A549 (cell line): ENCODE measurements at regions not wholly inside any gene's neighbourhood (a gene's known extent, or its start where the extent isn't known, plus 50 kb on each side); places are given as distances from the start of the nearest gene placed in this dataset.

Source experiments
- ATAC-seq, 2 experiments: fragments of 200-7000 bp in 1 of 2; fragments of >200 bp in 1 of 2; cut with Nextera tagmentation in 1 of 2; cut with Tn5 transposase in 1 of 2; 3 replicates each; pipeline versions ENCODE4 v1.8.0 to v1.9.1; 2018 to 2020; ENCODE audit warnings: mild to moderate bottlenecking in 1 of 2, moderate library complexity in 1 of 2
- CTCF ChIA-PET: fragments of 300-600 bp; sonication (Branson Sonifier 250); formaldehyde crosslinking; extraction: SDS; loops from one replicate; lab custom pipeline; 2021; ENCODE audit warnings: antibody characterized with exemption, inconsistent platforms; lab: Yijun Ruan, JAX
- POLR2A ChIA-PET: fragments of 350-600 bp; formaldehyde crosslinking; extraction: SDS; loops from one replicate; lab custom pipeline; 2021; ENCODE audit warnings: antibody characterized with exemption, inconsistent platforms; lab: Yijun Ruan, JAX
- DNase-seq, 2 experiments: peaks; one replicate each; pipeline versions ENCODE4 v3.0.0 to v3.0.0-alpha.2; 2011 to 2016; ENCODE audit warnings: low read depth in 1 of 2, low spot score in 1 of 2
- FAIRE-seq: peaks from 2 replicates; lab custom pipeline; 2011; peaks lifted over from hg19 to GRCh38; lab: Jason Lieb, UNC
- H3K27ac ChIP-seq, 2 experiments: fragments of >200 bp; sonication (Bioruptor Twin); formaldehyde crosslinking; 3 replicates each; pipeline ENCODE4 v1.5.1; 2016 to 2017
- H3K4me1 ChIP-seq: fragments of >200 bp; sonication (Bioruptor Twin); formaldehyde crosslinking; 3 replicates; pipeline ENCODE4 v1.6.1; 2016
- H3K4me2 ChIP-seq: fragments of >200 bp; sonication (Bioruptor Twin); formaldehyde crosslinking; 3 replicates; pipeline ENCODE4 v1.6.1; 2016
- H3K4me3 ChIP-seq: fragments of >200 bp; sonication (Bioruptor Twin); formaldehyde crosslinking; 3 replicates; pipeline ENCODE4 v1.5.1; 2016
- H3K9me3 ChIP-seq: fragments of >200 bp; sonication (Bioruptor Twin); formaldehyde crosslinking; 3 replicates; pipeline ENCODE4 v1.6.1; 2016
- BHLHE40 ChIP-seq: IDR thresholded peaks from 2 replicates; pipeline ENCODE4 v1.6.1; 2012; ENCODE audit warnings: low read depth, low read length, inconsistent platforms
- ESRRA ChIP-seq: fragments of 150-350 bp; IDR thresholded peaks from 2 replicates; pipeline ENCODE4 v1.6.1; 2014; ENCODE audit warnings: mild to moderate bottlenecking, low read length, borderline replicate concordance
- FOSB ChIP-seq: fragments of 250-450 bp; sonication (Bioruptor Pico); IDR thresholded peaks from 2 replicates; pipeline ENCODE4 v1.5.0; 2020; ENCODE audit warnings: mild to moderate bottlenecking, moderate library complexity
- HEYL ChIP-seq: fragments of 250-450 bp; sonication (Bioruptor Pico); IDR thresholded peaks from 2 replicates; pipeline ENCODE4 v1.8.0; 2021; ENCODE audit warnings: mild to moderate bottlenecking, moderate library complexity
- HOXB13 ChIP-seq: fragments of 250-450 bp; sonication (Bioruptor Pico); IDR thresholded peaks from 2 replicates; pipeline ENCODE4 v1.5.0; 2020; ENCODE audit warnings: low read depth, mild to moderate bottlenecking, moderate library complexity
- HOXB5 ChIP-seq: fragments of 250-450 bp; sonication (Bioruptor Pico); IDR thresholded peaks from 2 replicates; pipeline ENCODE4 v1.5.0; 2020; ENCODE audit warnings: mild to moderate bottlenecking, moderate library complexity
- MAFK ChIP-seq: fragments of 450-650 bp; IDR thresholded peaks from 2 replicates; pipeline ENCODE4 v1.6.1; 2014; ENCODE audit not compliant: partially characterized antibody
- NFE2L2 ChIP-seq: fragments of 150-350 bp; conservative IDR thresholded peaks from 2 replicates; pipeline ENCODE4 v1.6.1; 2014; ENCODE audit warnings: low read length
- POLR2A ChIP-seq: IDR thresholded peaks from 2 replicates; pipeline ENCODE4 v1.6.1; 2012; ENCODE audit warnings: mild to moderate bottlenecking, low read length
- RCOR1 ChIP-seq: fragments of 150-350 bp; IDR thresholded peaks from 2 replicates; pipeline ENCODE4 v1.6.1; 2014; ENCODE audit warnings: antibody characterized with exemption, low read length, low read depth
- RNF2 ChIP-seq: fragments of 200-600 bp; sonication (generic); IDR thresholded peaks from 2 replicates; pipeline ENCODE4 v1.6.1; 2016; ENCODE audit warnings: low read depth, mild to moderate bottlenecking, antibody characterized with exemption, moderate library complexity, borderline replicate concordance
- ZNF302 ChIP-seq: fragments of 250-450 bp; sonication (Bioruptor Pico); IDR thresholded peaks from 2 replicates; pipeline ENCODE4 v1.9.0; 2021; ENCODE audit warnings: inconsistent platforms, mild to moderate bottlenecking, moderate library complexity
- WGBS: methylation state at CpG from one replicate; pipeline ENCODE4 v1.1.6; 2017; ENCODE audit errors: missing lambda C conversion rate; 5-methylcytosine and 5-hydroxymethylcytosine counted together
- TF ChIP-seq, protein P1 (sequence below): IDR thresholded peaks from 2 replicates; pipeline ENCODE4 v1.6.1; 2012
- TF ChIP-seq, protein P2 (sequence below): fragments of 200-600 bp; sonication (generic); IDR thresholded peaks from 2 replicates; pipeline ENCODE4 v1.6.1; 2016; ENCODE audit warnings: antibody characterized with exemption, mild to moderate bottlenecking, moderate library complexity
- TF ChIP-seq, protein P3 (sequence below): fragments of 250-450 bp; sonication (Bioruptor Pico); IDR thresholded peaks from 2 replicates; pipeline ENCODE4 v1.5.0; 2020; ENCODE audit warnings: low read depth, mild to moderate bottlenecking, moderate library complexity
- TF ChIP-seq, protein P4 (sequence below): fragments of >200 bp; sonication (Bioruptor Twin); formaldehyde crosslinking; IDR thresholded peaks from 3 replicates; pipeline ENCODE4 v1.5.1; 2016
- TF ChIP-seq, protein P5 (sequence below): IDR thresholded peaks from 2 replicates; pipeline ENCODE4 v1.6.1; 2012; ENCODE audit warnings: low read depth, borderline replicate concordance
- TF ChIP-seq, protein P6 (sequence below): IDR thresholded peaks from 2 replicates; pipeline ENCODE4 v1.6.1; 2012

DNA sequence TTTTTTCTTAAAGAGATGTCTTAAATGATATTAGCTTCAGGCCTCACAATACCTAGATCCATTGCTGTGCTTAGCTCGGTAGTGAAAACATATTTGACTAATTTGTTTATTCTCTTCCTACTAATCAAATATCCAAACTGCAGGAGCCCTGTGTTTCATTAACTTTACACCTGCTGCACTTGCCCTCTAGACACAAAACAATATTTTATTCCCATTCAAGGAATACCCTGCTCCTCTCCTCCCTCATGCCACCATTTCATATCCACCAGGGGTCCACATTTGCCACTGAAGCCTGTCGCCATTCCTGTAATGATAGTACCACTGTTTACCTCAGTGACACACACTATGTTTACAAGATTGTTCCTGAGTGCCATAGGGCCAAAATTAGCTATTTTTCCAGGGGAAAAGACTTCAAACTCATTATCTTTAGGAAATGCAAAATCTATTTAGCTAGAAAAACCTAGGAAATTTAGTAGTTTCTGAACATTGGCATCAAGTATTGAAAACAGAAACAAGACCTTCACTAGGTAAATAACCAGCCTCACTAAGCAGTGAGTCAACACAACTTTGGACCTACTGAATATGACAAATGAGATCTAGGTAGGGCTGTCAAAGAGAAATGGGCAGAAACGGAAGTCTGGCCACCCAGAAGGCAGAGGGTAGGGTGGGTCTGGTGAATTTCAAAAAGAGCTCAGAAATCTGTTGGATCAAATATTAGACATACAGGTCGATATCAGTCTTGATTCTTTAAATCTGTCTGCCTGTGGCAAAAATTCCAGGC, 134.6 kb upstream of the KCNK1 start (continued):
- TF ChIP-seq MAFK (no peak), BHLHE40 (no peak)

DNA sequence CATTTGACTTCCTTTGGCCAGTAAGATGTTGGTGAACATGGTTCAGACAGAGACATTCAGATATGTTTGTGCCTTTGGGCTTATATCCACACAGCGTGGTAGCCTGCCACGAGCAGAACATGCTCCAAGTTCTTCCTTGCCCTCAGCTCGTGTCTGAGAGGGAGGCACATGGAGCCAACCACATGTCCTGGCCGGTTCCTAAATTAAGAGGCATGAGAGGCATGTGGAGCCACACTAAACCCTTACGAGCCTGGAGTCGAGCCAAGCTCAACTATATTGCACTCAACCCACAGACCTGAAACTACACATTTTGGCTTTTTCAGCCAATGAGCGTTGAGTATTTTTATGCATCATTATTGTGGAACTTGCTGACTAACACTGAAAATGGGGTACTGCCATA, 133.7 kb upstream of the KCNK1 start:
- Histone ChIP-seq H3K27ac (no peak overlapping the region), H3K4me1 (0 out of 3 replicates have a peak, but pooled peaks cover 8% of the 10 kb centered on the region), H3K4me3 (no peak overlapping the region), H3K9me3 (no peaks in the 10 kb centered on the region), H3K4me2 (no peak overlapping the region)
- ChIA-PET CTCF (interaction anchor here (2.7 kb wide), 1 partner anchor 11 kb away, joined by 11 read pairs; no protein-coding TSS in a partner anchor), POLR2A (no interaction called here)
- whole genome bisulfite sequencing: 60% methylated on average over 7 of the region's 7 CpGs
- TF ChIP-seq, protein P1, sequence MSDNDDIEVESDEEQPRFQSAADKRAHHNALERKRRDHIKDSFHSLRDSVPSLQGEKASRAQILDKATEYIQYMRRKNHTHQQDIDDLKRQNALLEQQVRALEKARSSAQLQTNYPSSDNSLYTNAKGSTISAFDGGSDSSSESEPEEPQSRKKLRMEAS: no peak
- no peak for TF ChIP-seq HOXB5 (CRISPR knock-in tag)
- no peak for TF ChIP-seq HEYL (CRISPR knock-in tag)
- TF ChIP-seq HOXB13: no peak
- TF ChIP-seq, protein P2, sequence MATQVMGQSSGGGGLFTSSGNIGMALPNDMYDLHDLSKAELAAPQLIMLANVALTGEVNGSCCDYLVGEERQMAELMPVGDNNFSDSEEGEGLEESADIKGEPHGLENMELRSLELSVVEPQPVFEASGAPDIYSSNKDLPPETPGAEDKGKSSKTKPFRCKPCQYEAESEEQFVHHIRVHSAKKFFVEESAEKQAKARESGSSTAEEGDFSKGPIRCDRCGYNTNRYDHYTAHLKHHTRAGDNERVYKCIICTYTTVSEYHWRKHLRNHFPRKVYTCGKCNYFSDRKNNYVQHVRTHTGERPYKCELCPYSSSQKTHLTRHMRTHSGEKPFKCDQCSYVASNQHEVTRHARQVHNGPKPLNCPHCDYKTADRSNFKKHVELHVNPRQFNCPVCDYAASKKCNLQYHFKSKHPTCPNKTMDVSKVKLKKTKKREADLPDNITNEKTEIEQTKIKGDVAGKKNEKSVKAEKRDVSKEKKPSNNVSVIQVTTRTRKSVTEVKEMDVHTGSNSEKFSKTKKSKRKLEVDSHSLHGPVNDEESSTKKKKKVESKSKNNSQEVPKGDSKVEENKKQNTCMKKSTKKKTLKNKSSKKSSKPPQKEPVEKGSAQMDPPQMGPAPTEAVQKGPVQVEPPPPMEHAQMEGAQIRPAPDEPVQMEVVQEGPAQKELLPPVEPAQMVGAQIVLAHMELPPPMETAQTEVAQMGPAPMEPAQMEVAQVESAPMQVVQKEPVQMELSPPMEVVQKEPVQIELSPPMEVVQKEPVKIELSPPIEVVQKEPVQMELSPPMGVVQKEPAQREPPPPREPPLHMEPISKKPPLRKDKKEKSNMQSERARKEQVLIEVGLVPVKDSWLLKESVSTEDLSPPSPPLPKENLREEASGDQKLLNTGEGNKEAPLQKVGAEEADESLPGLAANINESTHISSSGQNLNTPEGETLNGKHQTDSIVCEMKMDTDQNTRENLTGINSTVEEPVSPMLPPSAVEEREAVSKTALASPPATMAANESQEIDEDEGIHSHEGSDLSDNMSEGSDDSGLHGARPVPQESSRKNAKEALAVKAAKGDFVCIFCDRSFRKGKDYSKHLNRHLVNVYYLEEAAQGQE: no peak
- TF ChIP-seq, protein P3, sequence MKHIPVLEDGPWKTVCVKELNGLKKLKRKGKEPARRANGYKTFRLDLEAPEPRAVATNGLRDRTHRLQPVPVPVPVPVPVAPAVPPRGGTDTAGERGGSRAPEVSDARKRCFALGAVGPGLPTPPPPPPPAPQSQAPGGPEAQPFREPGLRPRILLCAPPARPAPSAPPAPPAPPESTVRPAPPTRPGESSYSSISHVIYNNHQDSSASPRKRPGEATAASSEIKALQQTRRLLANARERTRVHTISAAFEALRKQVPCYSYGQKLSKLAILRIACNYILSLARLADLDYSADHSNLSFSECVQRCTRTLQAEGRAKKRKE (CRISPR knock-in tag): no peak
- TF ChIP-seq RNF2: no peak
- no peak for TF ChIP-seq POLR2A
- TF ChIP-seq ESRRA: no peak
- no peak for TF ChIP-seq FOSB (CRISPR knock-in tag)
- TF ChIP-seq, protein P4, sequence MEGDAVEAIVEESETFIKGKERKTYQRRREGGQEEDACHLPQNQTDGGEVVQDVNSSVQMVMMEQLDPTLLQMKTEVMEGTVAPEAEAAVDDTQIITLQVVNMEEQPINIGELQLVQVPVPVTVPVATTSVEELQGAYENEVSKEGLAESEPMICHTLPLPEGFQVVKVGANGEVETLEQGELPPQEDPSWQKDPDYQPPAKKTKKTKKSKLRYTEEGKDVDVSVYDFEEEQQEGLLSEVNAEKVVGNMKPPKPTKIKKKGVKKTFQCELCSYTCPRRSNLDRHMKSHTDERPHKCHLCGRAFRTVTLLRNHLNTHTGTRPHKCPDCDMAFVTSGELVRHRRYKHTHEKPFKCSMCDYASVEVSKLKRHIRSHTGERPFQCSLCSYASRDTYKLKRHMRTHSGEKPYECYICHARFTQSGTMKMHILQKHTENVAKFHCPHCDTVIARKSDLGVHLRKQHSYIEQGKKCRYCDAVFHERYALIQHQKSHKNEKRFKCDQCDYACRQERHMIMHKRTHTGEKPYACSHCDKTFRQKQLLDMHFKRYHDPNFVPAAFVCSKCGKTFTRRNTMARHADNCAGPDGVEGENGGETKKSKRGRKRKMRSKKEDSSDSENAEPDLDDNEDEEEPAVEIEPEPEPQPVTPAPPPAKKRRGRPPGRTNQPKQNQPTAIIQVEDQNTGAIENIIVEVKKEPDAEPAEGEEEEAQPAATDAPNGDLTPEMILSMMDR: no peak
- TF ChIP-seq ZNF302 (CRISPR knock-in tag): no peak
- no peak for TF ChIP-seq BHLHE40
- no peak for FAIRE-seq
- DNase-seq: no peak
- ATAC-seq: no peak

DNA sequence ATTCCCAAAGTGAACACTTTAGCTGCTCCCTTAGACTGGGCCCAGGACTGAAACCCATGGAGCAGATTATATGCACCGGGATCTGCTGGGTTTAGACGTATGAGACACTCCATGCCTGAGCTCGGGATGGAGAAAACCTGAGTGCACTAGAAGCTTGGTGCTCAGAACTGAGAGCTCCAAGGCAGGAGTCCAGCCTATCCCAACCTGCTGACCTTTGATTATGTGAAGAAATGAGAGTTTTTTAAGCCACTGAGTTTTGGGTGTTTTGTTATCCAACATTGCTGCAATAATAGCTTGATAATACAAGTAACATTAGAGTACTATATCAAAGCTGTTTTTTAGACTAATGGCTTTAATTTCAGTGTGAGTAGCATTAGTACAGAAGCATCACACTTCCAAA, 131.5 kb upstream of the KCNK1 start:
- POLR2A ChIA-PET: no interaction called here
- ATAC-seq: no peak
- Histone ChIP-seq H3K27ac (no peak overlapping the region), H3K4me3 (no peak overlapping the region), H3K4me1 (0 out of 3 replicates have a peak, but pooled peaks cover 8% of the 10 kb centered on the region), H3K9me3 (no peaks in the 10 kb centered on the region), H3K4me2 (no peak overlapping the region)
- DNase-seq: no peak
- CTCF ChIA-PET: interaction anchor here (0.8 to 2.5 kb wide), 3 partner anchors 11 to 42 kb away, joined by 3 to 8 read pairs (median 4); no protein-coding TSS in a partner anchor
- WGBS: 39% methylated on average over 3 of the region's 3 CpGs
- no peak for FAIRE-seq
- no peak for TF ChIP-seq RCOR1
- TF ChIP-seq, protein P4: no peak
- no peak for TF ChIP-seq NFE2L2
- TF ChIP-seq, protein P5, sequence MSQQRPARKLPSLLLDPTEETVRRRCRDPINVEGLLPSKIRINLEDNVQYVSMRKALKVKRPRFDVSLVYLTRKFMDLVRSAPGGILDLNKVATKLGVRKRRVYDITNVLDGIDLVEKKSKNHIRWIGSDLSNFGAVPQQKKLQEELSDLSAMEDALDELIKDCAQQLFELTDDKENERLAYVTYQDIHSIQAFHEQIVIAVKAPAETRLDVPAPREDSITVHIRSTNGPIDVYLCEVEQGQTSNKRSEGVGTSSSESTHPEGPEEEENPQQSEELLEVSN: no peak
- TF ChIP-seq, protein P6, sequence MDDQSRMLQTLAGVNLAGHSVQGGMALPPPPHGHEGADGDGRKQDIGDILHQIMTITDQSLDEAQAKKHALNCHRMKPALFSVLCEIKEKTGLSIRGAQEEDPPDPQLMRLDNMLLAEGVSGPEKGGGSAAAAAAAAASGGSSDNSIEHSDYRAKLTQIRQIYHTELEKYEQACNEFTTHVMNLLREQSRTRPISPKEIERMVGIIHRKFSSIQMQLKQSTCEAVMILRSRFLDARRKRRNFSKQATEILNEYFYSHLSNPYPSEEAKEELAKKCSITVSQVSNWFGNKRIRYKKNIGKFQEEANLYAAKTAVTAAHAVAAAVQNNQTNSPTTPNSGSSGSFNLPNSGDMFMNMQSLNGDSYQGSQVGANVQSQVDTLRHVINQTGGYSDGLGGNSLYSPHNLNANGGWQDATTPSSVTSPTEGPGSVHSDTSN: no peak
